Glutamatergic neuron (in vitro differentiated cells): ENCODE measurements at regions not wholly inside any gene's neighbourhood (a gene's known extent, or its start where the extent isn't known, plus 50 kb on each side); places are given as distances from the start of the nearest gene placed in this dataset.

ENCODE experiments used
- DNase-seq: peaks from one replicate; pipeline ENCODE4 v3.0.0; 2022
- H3K27ac Mint-ChIP-seq: one replicate; pipeline ENCODE4 v1.8.0; 2020; ENCODE audit warnings: mild to moderate bottlenecking, mixed read lengths, inconsistent platforms; ENCODE audit not compliant: unreplicated experiment
- H3K27me3 Mint-ChIP-seq: one replicate; pipeline ENCODE4 v1.8.0; 2020; ENCODE audit warnings: mild to moderate bottlenecking, moderate library complexity, mixed read lengths, inconsistent platforms; ENCODE audit not compliant: unreplicated experiment
- H3K36me3 Mint-ChIP-seq: one replicate; pipeline ENCODE4 v1.8.0; 2020; ENCODE audit warnings: mild to moderate bottlenecking, mixed read lengths, inconsistent platforms; ENCODE audit not compliant: unreplicated experiment
- H3K4me1 Mint-ChIP-seq: one replicate; pipeline ENCODE4 v1.8.0; 2020; ENCODE audit warnings: mild to moderate bottlenecking, low read depth, mixed read lengths, inconsistent platforms; ENCODE audit not compliant: unreplicated experiment
- H3K4me3 Mint-ChIP-seq: one replicate; pipeline ENCODE4 v1.8.0; 2020; ENCODE audit warnings: mild to moderate bottlenecking, mixed read lengths, inconsistent platforms; ENCODE audit not compliant: unreplicated experiment
- H3K9me3 Mint-ChIP-seq: one replicate; pipeline ENCODE4 v1.8.0; 2020; ENCODE audit warnings: mild to moderate bottlenecking, moderate library complexity, mixed read lengths, inconsistent platforms; ENCODE audit not compliant: unreplicated experiment
- CTCF ChIP-seq: fragments of 200-600 bp; sonication (generic); IDR thresholded peaks from one replicate; pipeline ENCODE4 v1.5.0; 2021; ENCODE audit not compliant: partially characterized antibody, unreplicated experiment

DNA sequence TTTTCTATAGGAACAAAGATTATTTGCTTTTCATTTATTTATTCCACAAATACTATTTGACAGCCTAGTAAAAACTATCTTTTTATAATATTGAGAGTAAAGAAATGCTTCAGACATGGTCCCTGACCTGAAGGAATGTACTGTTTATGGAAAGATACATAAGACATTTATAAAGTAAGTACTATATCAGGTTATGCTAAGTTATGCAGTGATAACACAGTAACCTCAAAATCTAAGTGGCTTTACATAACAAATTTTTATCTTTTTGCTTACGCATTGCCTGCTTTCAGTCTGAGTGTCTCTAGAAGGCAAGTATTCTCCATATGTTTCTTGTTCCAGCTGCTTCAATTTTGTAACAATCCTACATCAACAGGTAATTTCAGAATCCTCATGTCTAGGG, 694.0 kb downstream of the SQOR start:
- no peak overlapping the region for H3K27ac Mint-ChIP-seq
- H3K4me1 Mint-ChIP-seq = no peaks in the 10 kb centered on the region
- no peaks in the 10 kb centered on the region for H3K9me3 Mint-ChIP-seq
- no peak for DNase-seq
- TF ChIP-seq CTCF = no peak
- no peaks in the 10 kb centered on the region for H3K27me3 Mint-ChIP-seq
- H3K36me3 Mint-ChIP-seq = no peaks in the 10 kb centered on the region
- no peak overlapping the region for H3K4me3 Mint-ChIP-seq

DNA sequence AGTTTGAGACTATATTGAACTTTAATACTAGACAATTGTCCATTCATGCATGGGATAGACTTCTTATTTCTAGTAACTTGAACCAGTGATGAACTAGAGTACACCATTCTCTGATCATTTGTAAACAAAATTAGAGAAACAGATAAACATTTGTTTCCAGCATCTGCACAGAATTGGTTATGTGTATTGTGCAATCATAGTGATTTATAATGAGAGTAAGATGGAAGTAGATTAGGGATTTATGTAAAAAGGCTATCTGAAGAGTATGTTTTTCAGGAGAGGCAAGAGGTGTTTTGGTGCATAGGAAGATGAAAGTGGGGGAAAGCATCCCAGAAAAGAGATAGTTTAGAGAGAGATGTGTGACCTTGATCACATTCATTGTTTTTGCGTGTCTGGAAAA, 695.0 kb downstream of the SQOR start:
- DNase-seq = no peak
- Mint-ChIP-seq H3K27ac (no peak overlapping the region), H3K27me3 (no peaks in the 10 kb centered on the region), H3K4me3 (no peak overlapping the region), H3K4me1 (no peaks in the 10 kb centered on the region), H3K36me3 (no peaks in the 10 kb centered on the region), H3K9me3 (peaks cover 1% of the 10 kb centered on the region)
- TF ChIP-seq CTCF = no peak

- TF ChIP-seq CTCF = no peak
- Mint-ChIP-seq H3K27ac (no peak overlapping the region), H3K4me1 (no peaks in the 10 kb centered on the region), H3K4me3 (no peak overlapping the region), H3K36me3 (no peaks in the 10 kb centered on the region), H3K9me3 (peaks cover 1% of the 10 kb centered on the region), H3K27me3 (no peaks in the 10 kb centered on the region)
- no peak for DNase-seq
Measured at GRCh38 chr15:46331546-46331945, 696.7 kb downstream of the SQOR start.

DNA sequence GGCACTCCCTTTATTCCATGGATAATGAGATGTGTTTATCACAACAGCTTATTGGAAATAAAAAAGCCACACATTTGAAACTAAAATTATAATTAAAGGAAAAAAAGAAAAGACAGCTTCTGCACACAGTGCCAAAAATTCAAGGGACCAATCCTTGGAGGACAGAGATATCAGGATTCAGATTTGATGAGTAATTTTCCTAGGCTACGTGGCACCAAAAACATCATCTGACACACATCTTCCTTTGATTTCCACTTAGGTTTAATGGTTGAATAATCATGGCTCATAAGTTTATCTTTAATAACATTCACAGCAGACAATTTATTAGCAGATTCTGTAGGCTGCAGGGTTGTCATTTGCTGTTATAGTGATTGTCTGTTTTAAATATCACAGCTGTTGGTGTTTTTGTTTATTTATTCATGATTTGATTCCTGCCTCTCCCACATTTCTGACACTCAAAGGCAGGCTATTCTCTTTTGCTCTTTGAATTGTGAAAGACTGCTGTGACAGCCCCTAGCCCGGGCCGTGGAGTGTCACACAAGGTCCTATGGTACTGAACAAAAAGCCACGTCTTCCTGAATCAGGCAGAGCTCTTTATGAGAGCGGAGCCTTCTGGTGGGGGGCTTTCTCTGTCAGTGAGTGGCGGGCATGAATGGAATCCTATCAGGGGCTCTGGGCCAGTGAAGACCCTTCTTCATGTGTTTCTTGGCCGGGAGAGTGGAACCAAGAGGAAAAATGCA, 708.5 kb downstream of the SQOR start:
- H3K9me3 Mint-ChIP-seq = no peaks in the 10 kb centered on the region
- no peak overlapping the region for H3K27ac Mint-ChIP-seq
- TF ChIP-seq CTCF = no peak
- no peak for DNase-seq
- no peaks in the 10 kb centered on the region for H3K27me3 Mint-ChIP-seq
- H3K4me3 Mint-ChIP-seq = no peak overlapping the region
- no peaks in the 10 kb centered on the region for H3K4me1 Mint-ChIP-seq
- H3K36me3 Mint-ChIP-seq = no peaks in the 10 kb centered on the region

- no peak overlapping the region for H3K27ac Mint-ChIP-seq
- no peaks in the 10 kb centered on the region for H3K4me1 Mint-ChIP-seq
- no peak for DNase-seq
- no peaks in the 10 kb centered on the region for H3K9me3 Mint-ChIP-seq
- no peak for TF ChIP-seq CTCF
- no peaks in the 10 kb centered on the region for H3K27me3 Mint-ChIP-seq
- H3K36me3 Mint-ChIP-seq = no peaks in the 10 kb centered on the region
- no peak overlapping the region for H3K4me3 Mint-ChIP-seq
Measured at GRCh38 chr15:46344115-46344724, 709.4 kb downstream of the SQOR start.
